ENCODE measurements at regions not wholly inside any gene's neighbourhood (a gene's known extent, or its start where the extent isn't known, plus 50 kb on each side); places are given as distances from the start of the nearest gene placed in this dataset.

- H2AFZ ChIP-seq (ENCODE audit: low read depth, low read length), result no peak overlapping the region
- peaks cover 6% of the 10 kb centered on the region for H3F3A ChIP-seq (ENCODE audit: insufficient read depth, low read length, poor library complexity, severe bottlenecking)
- H3K9me3 ChIP-seq (ENCODE audit: low read length), result no peaks in the 10 kb centered on the region
These were observed 189.7 kb upstream of the SDK2 start for GRCh38 chr17:73833775-73834488.

More at GRCh38 chr17:73833775-73834488, 189.7 kb upstream of the SDK2 start:
- Histone ChIP-seq H3K27ac (ENCODE audit: low read length) (peak overlapping the region; percentile 45), H3K4me3 (ENCODE audit: low read length) (no peak overlapping the region), H3K79me2 (replicated peaks; ENCODE audit: insufficient read depth, low read length) (no peaks in the 10 kb centered on the region), H3K9ac (ENCODE audit: low read length) (no peak overlapping the region), H4K20me1 (ENCODE audit: insufficient read depth) (no peaks in the 10 kb centered on the region), H3K36me3 (ENCODE audit: insufficient read depth, low read length) (no peaks in the 10 kb centered on the region), H3K27me3 (ENCODE audit: insufficient read depth, low read depth, low read length) (no peaks in the 10 kb centered on the region), H3K4me2 (ENCODE audit: low read length) (no peak overlapping the region), H3K9me2 (ENCODE audit: insufficient read depth, low read length) (no peaks in the 10 kb centered on the region)
- TF ChIP-seq CTCF (IDR thresholded peaks at IDR 0.05; ENCODE audit: poor library complexity, severe bottlenecking) (no peak), EP300 (conservative IDR thresholded peaks at IDR 0.05; ENCODE audit: poor library complexity, severe bottlenecking) (peak; percentile 47), RAD21 (conservative IDR thresholded peaks at IDR 0.05) (peak; percentile 8), EZH2 (IDR thresholded peaks at IDR 0.05; ENCODE audit: borderline replicate concordance, insufficient read depth, low read length, poor library complexity, severe bottlenecking) (no peak), MXI1 (conservative IDR thresholded peaks at IDR 0.05; ENCODE audit: poor library complexity, severe bottlenecking) (peak; percentile 29), POLR2AphosphoS5 (IDR thresholded peaks at IDR 0.05) (peak; percentile 73), TAF1 (IDR thresholded peaks at IDR 0.05; ENCODE audit: low read depth) (no peak), SMC3 (conservative IDR thresholded peaks at IDR 0.05; ENCODE audit: poor library complexity) (peak; percentile 35), REST (IDR thresholded peaks at IDR 0.05; ENCODE audit: borderline replicate concordance) (peak; percentile 55)

Measured in neural cell (in vitro differentiated cells).